ENCODE measurements at regions not wholly inside any gene's neighbourhood (a gene's known extent, or its start where the extent isn't known, plus 50 kb on each side); places are given as distances from the start of the nearest gene placed in this dataset.
"Not testable (repeated sequence)": the region's sequence is repeated elsewhere in the genome, so short reads cannot be mapped to it uniquely, and the experiment has no call there.

DNA sequence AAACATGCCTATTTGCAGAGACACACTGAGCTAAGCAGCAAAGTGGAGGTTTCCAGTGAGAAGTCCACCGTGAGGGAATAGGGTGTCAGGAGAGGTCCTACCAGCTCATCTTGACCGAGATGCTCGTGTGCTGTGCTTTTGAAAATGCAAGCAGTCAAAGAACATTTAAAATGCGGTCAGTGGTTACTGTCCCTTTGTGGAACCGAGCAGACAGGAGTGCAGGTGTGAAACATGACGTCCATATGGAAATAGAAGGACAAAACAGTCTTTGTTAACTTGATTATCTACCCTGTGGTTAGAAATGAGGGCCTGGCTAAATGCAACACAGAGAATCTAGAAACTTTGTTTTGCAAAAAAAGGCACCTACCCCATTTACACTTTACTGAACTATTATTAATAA is 473.3 kb downstream of the SPATA31A6 start:
- TF ChIP-seq, protein P1, sequence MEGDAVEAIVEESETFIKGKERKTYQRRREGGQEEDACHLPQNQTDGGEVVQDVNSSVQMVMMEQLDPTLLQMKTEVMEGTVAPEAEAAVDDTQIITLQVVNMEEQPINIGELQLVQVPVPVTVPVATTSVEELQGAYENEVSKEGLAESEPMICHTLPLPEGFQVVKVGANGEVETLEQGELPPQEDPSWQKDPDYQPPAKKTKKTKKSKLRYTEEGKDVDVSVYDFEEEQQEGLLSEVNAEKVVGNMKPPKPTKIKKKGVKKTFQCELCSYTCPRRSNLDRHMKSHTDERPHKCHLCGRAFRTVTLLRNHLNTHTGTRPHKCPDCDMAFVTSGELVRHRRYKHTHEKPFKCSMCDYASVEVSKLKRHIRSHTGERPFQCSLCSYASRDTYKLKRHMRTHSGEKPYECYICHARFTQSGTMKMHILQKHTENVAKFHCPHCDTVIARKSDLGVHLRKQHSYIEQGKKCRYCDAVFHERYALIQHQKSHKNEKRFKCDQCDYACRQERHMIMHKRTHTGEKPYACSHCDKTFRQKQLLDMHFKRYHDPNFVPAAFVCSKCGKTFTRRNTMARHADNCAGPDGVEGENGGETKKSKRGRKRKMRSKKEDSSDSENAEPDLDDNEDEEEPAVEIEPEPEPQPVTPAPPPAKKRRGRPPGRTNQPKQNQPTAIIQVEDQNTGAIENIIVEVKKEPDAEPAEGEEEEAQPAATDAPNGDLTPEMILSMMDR (IDR thresholded peaks at IDR 0.05), result not testable (repeated sequence)
- not testable (repeated sequence) for TF ChIP-seq ZFX (IDR thresholded peaks at IDR 0.05; ENCODE audit: borderline replicate concordance)
